Activated CD4-positive, alpha-beta memory T cell treated with anti-CD3 and anti-CD28 coated beads for 36 hours (primary cell): ENCODE measurements at regions not wholly inside any gene's neighbourhood (a gene's known extent, or its start where the extent isn't known, plus 50 kb on each side); places are given as distances from the start of the nearest gene placed in this dataset.

Experiments used
- CTCF ChIA-PET: fragments of 350-600 bp; sonication (Branson Sonifier 250); formaldehyde crosslinking; loops from one replicate; lab custom pipeline; 2021; ENCODE audit warnings: antibody characterized with exemption, inconsistent platforms; lab: Charles Lee
- POLR2A ChIA-PET: fragments of 350-600 bp; sonication (Branson Sonifier 250); formaldehyde crosslinking; loops from one replicate; lab custom pipeline; 2021; ENCODE audit warnings: antibody characterized with exemption; lab: Charles Lee
- DNase-seq: peaks from one replicate; pipeline ENCODE4 v3.0.0-alpha.2; 2020
- H3K27ac Mint-ChIP-seq: one replicate; pipeline ENCODE4 v1.8.0; 2021; ENCODE audit warnings: mixed read lengths
- H3K27me3 Mint-ChIP-seq: one replicate; pipeline ENCODE4 v1.8.0; 2021; ENCODE audit warnings: mixed read lengths
- H3K36me3 Mint-ChIP-seq: one replicate; pipeline ENCODE4 v1.8.0; 2021; ENCODE audit warnings: mixed read lengths
- H3K4me1 Mint-ChIP-seq: one replicate; pipeline ENCODE4 v1.8.0; 2021; ENCODE audit warnings: low read depth, mixed read lengths
- H3K4me3 Mint-ChIP-seq: one replicate; pipeline ENCODE4 v1.8.0; 2021; ENCODE audit warnings: mild to moderate bottlenecking, mixed read lengths
- H3K9me3 Mint-ChIP-seq: one replicate; pipeline ENCODE4 v1.8.0; 2021; ENCODE audit warnings: mixed read lengths
- intact Hi-C: fragments of 100-400 bp; cut with micrococcal nuclease; formaldehyde crosslinking; loops from one replicate; pipeline ENCODE4 v1.15.1; 2023

DNA sequence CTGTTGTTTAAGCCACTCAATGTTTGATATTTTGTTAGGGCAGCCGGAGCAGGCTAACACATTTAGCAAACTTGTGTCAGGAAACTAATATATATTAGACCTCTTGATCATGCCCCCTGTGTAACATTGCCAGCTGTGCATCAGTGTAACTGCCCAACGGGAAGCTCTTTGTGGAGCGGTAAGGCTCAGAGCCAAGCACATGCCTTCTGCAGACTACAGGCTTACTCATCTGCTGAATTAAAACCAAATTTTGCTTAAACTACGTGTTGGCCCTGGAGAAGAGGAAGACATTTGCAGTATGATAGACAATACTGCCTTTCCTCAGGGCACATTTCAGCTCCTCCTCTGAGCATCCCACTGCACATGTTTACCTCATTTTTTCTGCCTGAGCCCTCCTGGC, 50.5 kb upstream of the KCNMB2 start:
- Mint-ChIP-seq H3K27ac (no peak overlapping the region), H3K36me3 (no peaks in the 10 kb centered on the region), H3K4me3 (no peak overlapping the region), H3K9me3 (no peaks in the 10 kb centered on the region), H3K4me1 (no peaks in the 10 kb centered on the region), H3K27me3 (peaks cover 14% of the 10 kb centered on the region)
- CTCF ChIA-PET = no interaction called here
- intact Hi-C loops = no loop called here
- no peak for DNase-seq
- POLR2A ChIA-PET = no interaction called here
